Upper lobe of left lung (tissue), 6 donors: ENCODE measurements at regions not wholly inside any gene's neighbourhood (a gene's known extent, or its start where the extent isn't known, plus 50 kb on each side); places are given as distances from the start of the nearest gene placed in this dataset.

Source experiments
- ATAC-seq, 2 donors: fragments of 200-7000 bp; cut with Tn5 transposase; one replicate each; pipeline ENCODE4 v1.9.1; 2022; ENCODE audit warnings: mild to moderate bottlenecking in 2 of 2, moderate library complexity in 2 of 2; ENCODE audit not compliant: low FRiP score in 2 of 2
- DNase-seq, 2 donors: peaks; one replicate each; pipeline ENCODE4 v3.0.0-alpha.2; 2019 to 2020
- H3K27ac ChIP-seq, 4 donors: fragments of 200-600 bp; sonication (generic); one replicate each; pipeline ENCODE4 v1.5.1; 2016 to 2019
- H3K27me3 ChIP-seq, 4 donors: fragments of 200-600 bp; sonication (generic); one replicate each; pipeline ENCODE4 v1.5.1; 2017 to 2019
- H3K36me3 ChIP-seq, 4 donors: fragments of 200-600 bp; sonication (generic); one replicate each; pipeline ENCODE4 v1.5.1; 2016 to 2019
- H3K4me1 ChIP-seq, 4 donors: fragments of 200-600 bp; sonication (generic); one replicate each; pipeline ENCODE4 v1.5.1; 2018 to 2019
- H3K4me3 ChIP-seq, 4 donors: fragments of 200-600 bp; sonication (generic); one replicate each; pipeline ENCODE4 v1.5.1; 2017 to 2019; ENCODE audit warnings: mild to moderate bottlenecking in 2 of 4, moderate library complexity in 1 of 4
- H3K9me3 ChIP-seq, 4 donors: fragments of 200-600 bp; sonication (generic); one replicate each; pipeline ENCODE4 v1.5.1; 2018 to 2019
- EP300 ChIP-seq, 4 donors: sonication (generic); formaldehyde crosslinking; IDR thresholded peaks; one replicate each; pipeline ENCODE4 v1.5.1; 2017; ENCODE audit warnings: antibody characterized with exemption in 4 of 4, control low read depth in 2 of 4
- POLR2A ChIP-seq, 4 donors: fragments of 450-650 bp; IDR thresholded peaks; one replicate each; pipeline ENCODE4 v1.5.1; 2016 to 2017; ENCODE audit warnings: antibody characterized with exemption in 4 of 4, mild to moderate bottlenecking in 2 of 4
- POLR2AphosphoS5 ChIP-seq, 2 donors: sonication (generic); formaldehyde crosslinking; IDR thresholded peaks; one replicate each; pipeline ENCODE4 v1.5.1; 2017; ENCODE audit warnings: antibody characterized with exemption in 2 of 2
- WGBS, 2 donors: methylation state at CpG; one replicate each; pipeline ENCODE4 v1.1.5; 2017 to 2018; 5-methylcytosine and 5-hydroxymethylcytosine counted together
- TF ChIP-seq, protein P1 (sequence below), 6 experiments: fragments of 450-650 bp in 4 of 6; fragments of 200-600 bp in 2 of 6; sonication (generic) in 2 of 6; IDR thresholded peaks; one replicate each; pipeline ENCODE4 v1.5.1; 2016 to 2019; ENCODE audit warnings: antibody characterized with exemption in 6 of 6
- donor health status: DM: no; HTN: no; CAD: no; lungs with moderate emphysema.
- donor health status: DM: no; HTN: yes; CAD: no; lungs with severe emphysema.

DNA sequence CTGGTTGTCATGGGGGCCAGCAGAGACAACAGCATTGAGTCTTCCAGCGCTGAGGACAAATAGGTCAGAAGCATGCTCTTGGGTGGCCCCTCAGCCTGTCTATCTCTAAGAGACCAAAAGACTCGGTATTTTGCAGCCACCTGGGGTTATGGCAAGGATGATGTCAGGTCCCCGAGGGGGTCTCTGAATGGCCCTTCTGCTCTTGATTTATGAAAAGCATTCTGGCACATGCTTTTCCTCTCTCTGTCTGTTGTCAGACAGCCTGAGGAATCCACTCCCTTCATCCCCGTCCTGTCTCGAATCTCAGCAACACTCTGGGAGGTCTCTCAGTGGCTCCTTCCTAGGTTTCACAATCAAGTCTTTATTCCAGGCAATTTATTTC is 156.6 kb upstream of the RGMA start:
- WGBS, 2 donors: 74 to 83% methylated on average over 5 of the region's 5 CpGs
- H3K36me3 ChIP-seq: no peaks in the 10 kb centered on the region
- peak in 1 of 2 donors; percentile 54 for ATAC-seq

DNA sequence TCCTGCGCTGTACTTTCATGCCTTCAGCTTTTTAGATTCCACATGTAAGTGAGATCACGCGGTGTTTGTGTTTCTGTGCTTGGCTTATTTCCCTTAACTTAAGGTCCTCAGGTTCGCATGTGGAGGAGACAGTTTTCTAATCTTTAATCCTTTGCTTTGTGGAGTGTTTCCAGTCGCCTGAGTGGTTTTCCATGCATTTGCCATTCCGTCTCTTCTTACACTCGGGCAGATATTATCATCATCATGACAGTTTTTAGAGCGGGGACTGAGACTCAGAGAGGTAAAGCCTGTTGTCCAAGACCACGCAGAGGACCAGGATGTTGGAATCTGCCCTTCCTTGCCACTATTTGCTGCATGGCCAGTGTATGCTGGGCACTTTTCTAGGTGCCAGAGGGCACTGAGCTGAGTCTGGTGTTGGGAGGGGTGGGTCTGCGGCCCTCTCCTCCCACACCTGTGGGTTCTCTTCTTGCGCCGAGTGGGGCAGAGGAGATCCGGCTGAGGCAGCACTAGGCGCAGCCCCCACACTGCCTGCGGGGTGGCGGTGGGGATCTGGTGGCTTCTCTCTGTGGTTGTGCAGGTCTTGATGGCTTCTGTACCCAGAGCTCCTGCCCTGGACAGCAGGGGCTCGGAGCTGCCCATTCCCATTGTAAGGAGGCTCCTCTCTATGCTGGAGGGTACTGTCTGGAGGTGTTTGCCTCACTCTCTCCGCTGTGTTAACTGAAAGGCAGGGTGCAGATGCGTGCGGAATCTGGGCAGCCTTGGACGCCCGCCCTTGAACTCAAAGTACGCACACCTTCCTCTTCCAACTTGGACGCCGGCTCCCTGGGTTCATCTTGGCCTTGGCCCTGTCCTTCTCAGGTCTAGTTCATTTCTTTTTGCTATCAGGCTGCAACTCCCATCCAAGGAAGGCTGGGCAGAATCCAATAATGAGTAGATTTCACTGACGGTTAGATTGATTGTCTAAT is 156.0 kb upstream of the RGMA start:
- WGBS, 2 donors: 88 to 91% methylated on average over 18 to 19 of the region's 26 CpGs
- Histone ChIP-seq H3K4me1 (no peaks in the 10 kb centered on the region), H3K4me3 (no peak overlapping the region), H3K9me3 (no peaks in the 10 kb centered on the region), H3K27ac (no peak overlapping the region), H3K27me3 (no peaks in the 10 kb centered on the region), H3K36me3 (no peaks in the 10 kb centered on the region)
- DNase-seq (no peak), ATAC-seq (peak in 1 of 2 donors; percentile 2)
- no peak for TF ChIP-seq POLR2A (IDR thresholded peaks at IDR 0.05)
- TF ChIP-seq EP300 (IDR thresholded peaks at IDR 0.05): no peak
- TF ChIP-seq POLR2AphosphoS5 (IDR thresholded peaks at IDR 0.05): no peak
- TF ChIP-seq, protein P1, sequence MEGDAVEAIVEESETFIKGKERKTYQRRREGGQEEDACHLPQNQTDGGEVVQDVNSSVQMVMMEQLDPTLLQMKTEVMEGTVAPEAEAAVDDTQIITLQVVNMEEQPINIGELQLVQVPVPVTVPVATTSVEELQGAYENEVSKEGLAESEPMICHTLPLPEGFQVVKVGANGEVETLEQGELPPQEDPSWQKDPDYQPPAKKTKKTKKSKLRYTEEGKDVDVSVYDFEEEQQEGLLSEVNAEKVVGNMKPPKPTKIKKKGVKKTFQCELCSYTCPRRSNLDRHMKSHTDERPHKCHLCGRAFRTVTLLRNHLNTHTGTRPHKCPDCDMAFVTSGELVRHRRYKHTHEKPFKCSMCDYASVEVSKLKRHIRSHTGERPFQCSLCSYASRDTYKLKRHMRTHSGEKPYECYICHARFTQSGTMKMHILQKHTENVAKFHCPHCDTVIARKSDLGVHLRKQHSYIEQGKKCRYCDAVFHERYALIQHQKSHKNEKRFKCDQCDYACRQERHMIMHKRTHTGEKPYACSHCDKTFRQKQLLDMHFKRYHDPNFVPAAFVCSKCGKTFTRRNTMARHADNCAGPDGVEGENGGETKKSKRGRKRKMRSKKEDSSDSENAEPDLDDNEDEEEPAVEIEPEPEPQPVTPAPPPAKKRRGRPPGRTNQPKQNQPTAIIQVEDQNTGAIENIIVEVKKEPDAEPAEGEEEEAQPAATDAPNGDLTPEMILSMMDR (IDR thresholded peaks at IDR 0.05): no peak

More for the DNA sequence above, 156.6 kb upstream of the RGMA start:
- Histone ChIP-seq H3K4me1 (no peaks in the 10 kb centered on the region), H3K9me3 (no peaks in the 10 kb centered on the region), H3K27me3 (no peaks in the 10 kb centered on the region), H3K4me3 (no peak overlapping the region), H3K27ac (no peak overlapping the region)
- TF ChIP-seq, protein P1 (IDR thresholded peaks at IDR 0.05): no peak
- TF ChIP-seq POLR2AphosphoS5 (IDR thresholded peaks at IDR 0.05) (no peak), EP300 (IDR thresholded peaks at IDR 0.05) (no peak), POLR2A (IDR thresholded peaks at IDR 0.05) (no peak)
- DNase-seq: no peak

DNA sequence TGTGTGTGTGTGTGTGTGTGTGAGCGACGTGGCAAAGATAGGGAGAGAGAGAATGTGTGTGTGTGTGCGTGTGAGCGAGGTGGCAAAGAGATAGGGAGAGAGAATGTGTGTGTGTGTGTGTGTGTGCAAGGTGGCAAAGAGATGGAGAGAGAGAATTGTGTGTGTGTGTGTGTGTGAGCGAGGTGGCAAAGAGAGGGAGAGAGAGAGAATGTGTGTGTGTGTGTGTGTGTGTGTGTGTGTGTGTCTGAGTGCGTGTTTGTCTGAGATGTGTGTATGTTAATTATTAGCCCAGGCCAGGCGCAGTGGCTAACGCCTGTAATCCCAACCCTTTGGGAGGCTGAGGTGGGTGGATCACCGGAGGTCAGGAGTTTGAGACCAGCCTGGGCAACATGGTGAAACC is 154.6 kb upstream of the RGMA start:
- no peaks in the 10 kb centered on the region for H3K36me3 ChIP-seq
- DNase-seq: no peak
- 72 to 83% methylated on average over 9 of the region's 9 CpGs for WGBS, 2 donors
- no peaks in the 10 kb centered on the region for H3K4me1 ChIP-seq
- TF ChIP-seq POLR2A (IDR thresholded peaks at IDR 0.05): no peak
- no peak for TF ChIP-seq POLR2AphosphoS5 (IDR thresholded peaks at IDR 0.05)
- no peak for TF ChIP-seq EP300 (IDR thresholded peaks at IDR 0.05)
- TF ChIP-seq, protein P1 (IDR thresholded peaks at IDR 0.05): no peak
- ATAC-seq: no peak
- no peaks in the 10 kb centered on the region for H3K27me3 ChIP-seq
- H3K9me3 ChIP-seq: no peaks in the 10 kb centered on the region
- no peak overlapping the region for H3K27ac ChIP-seq
- H3K4me3 ChIP-seq: no peak overlapping the region

DNA sequence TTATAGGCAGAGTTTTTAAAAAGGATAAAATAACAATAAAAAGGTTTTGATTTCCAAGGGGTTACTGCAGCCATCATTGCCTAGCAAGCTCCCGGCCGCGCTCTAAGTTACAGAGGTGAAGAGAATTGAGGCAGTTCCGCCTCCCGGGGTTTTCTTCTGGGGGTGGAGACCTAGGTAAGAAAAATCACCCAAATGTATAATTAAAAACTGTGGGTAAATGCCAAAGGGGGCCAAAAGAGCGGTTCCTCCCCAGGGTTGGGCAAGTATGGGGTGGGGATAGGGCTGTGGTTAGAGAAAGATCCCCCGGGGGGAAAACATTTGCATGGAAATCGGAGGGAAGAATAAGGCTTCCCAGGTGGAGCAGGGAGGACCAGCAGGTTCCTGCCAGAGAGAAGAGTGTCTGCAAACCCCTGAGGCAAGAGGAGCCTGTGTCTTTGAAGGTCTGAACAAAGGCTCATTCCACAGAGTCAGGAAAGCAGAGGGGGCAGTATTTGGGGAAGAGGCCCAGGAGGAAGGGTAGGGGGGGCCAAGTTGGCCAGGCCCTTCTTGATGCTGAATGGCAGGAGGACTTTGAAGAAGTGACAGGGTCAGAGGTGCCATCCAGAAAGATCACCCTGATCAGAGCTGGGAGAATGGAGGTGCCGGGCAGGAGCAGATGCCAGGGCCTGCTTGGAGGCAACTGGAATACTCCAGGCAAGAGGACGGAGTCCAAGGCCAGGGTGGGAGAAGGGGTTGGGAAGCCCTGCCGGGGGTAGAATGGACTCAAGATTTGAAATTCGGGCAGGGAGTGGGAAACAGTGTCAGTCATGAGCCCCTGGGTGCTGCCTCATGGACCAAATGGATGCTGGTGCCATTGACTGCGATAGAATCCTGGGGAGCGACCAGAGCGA is 152.9 kb upstream of the RGMA start:
- Histone ChIP-seq H3K4me1 (no peaks in the 10 kb centered on the region), H3K4me3 (no peak overlapping the region), H3K9me3 (no peaks in the 10 kb centered on the region), H3K36me3 (no peaks in the 10 kb centered on the region), H3K27ac (no peak overlapping the region), H3K27me3 (no peaks in the 10 kb centered on the region)
- 79 to 82% methylated on average over 15 of the region's 15 CpGs for WGBS, 2 donors
- no peak for DNase-seq
- no peak for ATAC-seq
- TF ChIP-seq EP300 (IDR thresholded peaks at IDR 0.05): no peak

DNA sequence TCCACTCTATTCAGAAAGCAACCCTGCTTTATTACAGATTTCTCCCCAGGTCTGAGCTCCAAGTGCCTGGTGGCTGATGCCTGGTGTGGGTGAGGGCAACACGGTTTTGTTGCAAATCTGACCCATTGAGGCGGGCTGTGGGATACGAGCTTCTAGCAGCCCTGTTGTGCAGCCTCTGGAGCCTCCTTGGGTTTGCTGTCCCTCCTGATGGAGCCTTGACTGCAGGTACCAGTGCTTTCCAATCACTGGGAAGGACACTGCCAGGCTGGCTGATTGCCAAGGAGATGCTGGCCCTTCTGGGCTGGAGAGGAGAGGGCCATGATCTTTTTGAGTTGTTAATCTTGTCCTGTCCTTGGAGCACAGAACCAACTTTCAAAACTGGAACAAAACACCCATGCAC is 151.0 kb upstream of the RGMA start:
- ATAC-seq (no peak), DNase-seq (no peak)
- WGBS, 2 donors: 85 to 100% methylated on average over 2 to 3 of the region's 3 CpGs
- TF ChIP-seq, protein P1 (IDR thresholded peaks at IDR 0.05): no peak
- TF ChIP-seq EP300 (IDR thresholded peaks at IDR 0.05): no peak
- TF ChIP-seq POLR2AphosphoS5 (IDR thresholded peaks at IDR 0.05): no peak
- TF ChIP-seq POLR2A (IDR thresholded peaks at IDR 0.05): no peak
- Histone ChIP-seq H3K4me3 (no peak overlapping the region), H3K27me3 (no peaks in the 10 kb centered on the region), H3K36me3 (no peaks in the 10 kb centered on the region), H3K9me3 (no peaks in the 10 kb centered on the region), H3K27ac (no peak overlapping the region), H3K4me1 (no peaks in the 10 kb centered on the region)
